ENCODE measurements at regions not wholly inside any gene's neighbourhood (a gene's known extent, or its start where the extent isn't known, plus 50 kb on each side); places are given as distances from the start of the nearest gene placed in this dataset.

- WGBS, 2 experiments (ENCODE audit: extremely low coverage in 1 of 2, insufficient coverage in 1 of 2, insufficient read length in 1 of 2, insufficient replicate concordance in 2 of 2, low coverage in 1 of 2, low lambda C conversion rate in 2 of 2, missing lambda C conversion rate in 1 of 2), result 83% methylated on average over 2 of the region's 2 CpGs; no CpG with 5 or more reads in 1 of the 2 experiments
- Histone ChIP-seq H3K36me3 (ENCODE audit: control insufficient read depth in 2 of 4, insufficient read depth in 4 of 4, low read length in 3 of 4) (peaks cover 0 to 2% (median 0%) of the 10 kb centered on the region in 4 experiments; a peak in 1 of 8 replicates), H3K79me2 (ENCODE audit: control insufficient read depth in 1 of 2, insufficient read depth in 2 of 2, low read length in 2 of 2) (no peaks in the 10 kb centered on the region), H4K20me1 (replicated peaks in 1 of 2; ENCODE audit: control insufficient read depth in 1 of 2, insufficient read depth in 2 of 2, low read length in 2 of 2) (no peaks in the 10 kb centered on the region), H3K4me1 (replicated peaks in 1 of 4; ENCODE audit: control insufficient read depth in 3 of 4, insufficient read depth in 4 of 4, low read length in 3 of 4) (no peaks in the 10 kb centered on the region), H3K18ac (ENCODE audit: extremely low read depth, low read length) (no peak overlapping the region), H2BK20ac (ENCODE audit: low read length) (no peak overlapping the region), H3K4me3 (ENCODE audit: extremely low read depth in 1 of 4, insufficient read depth in 2 of 4, low read depth in 3 of 4, low read length in 4 of 4) (no peak overlapping the region), H2BK120ac (replicated peaks; ENCODE audit: low read depth, low read length) (no peak overlapping the region), H2BK5ac (ENCODE audit: low read depth, low read length) (no peak overlapping the region), H3K23me2 (ENCODE audit: low read depth, low read length) (no peaks in the 10 kb centered on the region), H3K4me2 (ENCODE audit: insufficient read depth in 1 of 2, low read depth in 2 of 2, low read length in 2 of 2) (no peak overlapping the region), H3K56ac (replicated peaks; ENCODE audit: insufficient read length, low read depth, low read length) (no peak overlapping the region), H3K27me3 (replicated peaks in 1 of 4; ENCODE audit: control insufficient read depth in 3 of 4, extremely low read depth in 1 of 4, insufficient read depth in 3 of 4, low read length in 3 of 4) (no peaks in the 10 kb centered on the region), H2AFZ (ENCODE audit: low read length) (no peak overlapping the region), H3K14ac (ENCODE audit: insufficient read length) (no peak overlapping the region), H3K9me3 (ENCODE audit: insufficient read depth in 2 of 2, low read depth in 1 of 2, low read length in 1 of 2) (peaks cover 2 to 9% of the 10 kb centered on the region in 2 experiments; a peak in 3 of 4 replicates), H4K91ac (replicated peaks; ENCODE audit: insufficient read length, low read length) (no peak overlapping the region), H4K8ac (ENCODE audit: extremely low read depth, insufficient read depth, low read length) (no peak overlapping the region), H2BK12ac (ENCODE audit: low read depth, low read length) (no peak overlapping the region), H4K5ac (ENCODE audit: insufficient read length, low read depth, low read length) (no peak overlapping the region), H2BK15ac (ENCODE audit: low read length) (no peak overlapping the region), H3K4ac (replicated peaks; ENCODE audit: insufficient read length, low read depth, low read length) (no peak overlapping the region), H2AK5ac (ENCODE audit: low read depth, low read length) (no peak overlapping the region), H3K9ac (replicated peaks in 1 of 4; ENCODE audit: extremely low read depth in 1 of 4, low read depth in 3 of 4, low read length in 3 of 4) (no peak overlapping the region), H3K27ac (ENCODE audit: low read depth, low read length) (no peak overlapping the region), H3K79me1 (ENCODE audit: low read depth, low read length) (no peaks in the 10 kb centered on the region), H3K23ac (ENCODE audit: insufficient read length) (no peak overlapping the region)
- FAIRE-seq (no peak), DNase-seq (ENCODE audit: low read depth in 1 of 2, low spot score in 2 of 2) (no peak)
- ChIA-PET POLR2A (ENCODE audit: partially characterized antibody) (no interaction called here), CTCF (ENCODE audit: partially characterized antibody) (no interaction called here)
- TF ChIP-seq POLR2A (IDR thresholded peaks at IDR 0.05; ENCODE audit: control extremely low read depth in 1 of 2, low read depth in 2 of 2, low read length in 2 of 2), result no peak
- TF ChIP-seq USF2 (IDR thresholded peaks at IDR 0.05; ENCODE audit: low read length), result no peak
- TF ChIP-seq TAF7 (optimal IDR thresholded peaks at IDR 0.05; ENCODE audit: borderline replicate concordance, low read depth, low read length), result no peak
- TF ChIP-seq POU5F1 (IDR thresholded peaks at IDR 0.05; ENCODE audit: low read depth, low read length), result no peak
- TF ChIP-seq TCF12 (IDR thresholded peaks at IDR 0.05; ENCODE audit: low read depth, low read length), result no peak
- TF ChIP-seq NRF1 (IDR thresholded peaks at IDR 0.05; ENCODE audit: low read depth, low read length), result no peak
- no peak for TF ChIP-seq JUND (IDR thresholded peaks at IDR 0.05; ENCODE audit: low read length)
Observed at GRCh38 chr6:119929121-119929520, 579.6 kb upstream of the MAN1A1 start.
